ENCODE measurements at regions not wholly inside any gene's neighbourhood (a gene's known extent, or its start where the extent isn't known, plus 50 kb on each side); places are given as distances from the start of the nearest gene placed in this dataset.
"Not testable (repeated sequence)": the region's sequence is repeated elsewhere in the genome, so short reads cannot be mapped to it uniquely, and the experiment has no call there.

- DNase-seq (ENCODE audit: extremely low spot score, insufficient read length, low read depth) (no peak), FAIRE-seq (no peak)
These were observed 515.5 kb upstream of the SEMA3D start for GRCh38 chr7:85702348-85702747.

- no peak for DNase-seq (ENCODE audit: extremely low spot score, insufficient read length, low read depth)
- FAIRE-seq = no peak
These were observed 512.6 kb upstream of the SEMA3D start for GRCh38 chr7:85699482-85699881.

- FAIRE-seq = no peak
- no peak for DNase-seq (ENCODE audit: extremely low spot score, insufficient read length, low read depth)
These were observed 508.7 kb upstream of the SEMA3D start for GRCh38 chr7:85695533-85695932.

- FAIRE-seq (no peak), DNase-seq (ENCODE audit: extremely low spot score, insufficient read length, low read depth) (no peak)
These were observed 508.2 kb upstream of the SEMA3D start for GRCh38 chr7:85695041-85695440.

- FAIRE-seq = no peak
These were observed 506.5 kb upstream of the SEMA3D start for GRCh38 chr7:85693326-85693725.

GRCh38 chr7:85688712-85689111 is 501.9 kb upstream of the SEMA3D start:
- DNase-seq (ENCODE audit: extremely low spot score, insufficient read length, low read depth) (no peak), FAIRE-seq (no peak)

More at GRCh38 chr7:85693326-85693725, 506.5 kb upstream of the SEMA3D start:
- no peak for DNase-seq (ENCODE audit: extremely low spot score, insufficient read length, low read depth)

- no peak for FAIRE-seq
- no peak for DNase-seq (ENCODE audit: extremely low spot score, insufficient read length, low read depth)
These were observed 499.7 kb upstream of the SEMA3D start for GRCh38 chr7:85686401-85687181.

GRCh38 chr7:85685901-85686300 is 499.0 kb upstream of the SEMA3D start:
- FAIRE-seq (no peak), DNase-seq (ENCODE audit: extremely low spot score, insufficient read length, low read depth) (no peak)

GRCh38 chr7:85682833-85683620 is 496.2 kb upstream of the SEMA3D start:
- DNase-seq (ENCODE audit: extremely low spot score, insufficient read length, low read depth) (no peak), FAIRE-seq (no peak)

GRCh38 chr7:85681241-85681640 is 494.4 kb upstream of the SEMA3D start:
- DNase-seq (ENCODE audit: extremely low spot score, insufficient read length, low read depth) = no peak
- FAIRE-seq = no peak

GRCh38 chr7:85675093-85675492 is 488.2 kb upstream of the SEMA3D start:
- not testable (repeated sequence) for DNase-seq (ENCODE audit: extremely low spot score, insufficient read length, low read depth); FAIRE-seq

- DNase-seq (ENCODE audit: extremely low spot score, insufficient read length, low read depth) (no peak), FAIRE-seq (no peak)
These were observed 487.0 kb upstream of the SEMA3D start for GRCh38 chr7:85673876-85674275.

- no peak for FAIRE-seq
These were observed 482.4 kb upstream of the SEMA3D start for GRCh38 chr7:85669225-85669624.

GRCh38 chr7:85664341-85664740 is 477.5 kb upstream of the SEMA3D start:
- DNase-seq (ENCODE audit: extremely low spot score, insufficient read length, low read depth) = no peak
- FAIRE-seq = no peak

More at GRCh38 chr7:85669225-85669624, 482.4 kb upstream of the SEMA3D start:
- no peak for DNase-seq (ENCODE audit: extremely low spot score, insufficient read length, low read depth)

GRCh38 chr7:85659364-85659763 is 472.5 kb upstream of the SEMA3D start:
- no peak for DNase-seq (ENCODE audit: extremely low spot score, insufficient read length, low read depth)
- no peak for FAIRE-seq

GRCh38 chr7:85655252-85655651 is 468.4 kb upstream of the SEMA3D start:
- no peak for DNase-seq (ENCODE audit: extremely low spot score, insufficient read length, low read depth)
- no peak for FAIRE-seq

GRCh38 chr7:85644272-85644671 is 457.4 kb upstream of the SEMA3D start:
- no peak for FAIRE-seq
- DNase-seq (ENCODE audit: extremely low spot score, insufficient read length, low read depth) = no peak

- DNase-seq (ENCODE audit: extremely low spot score, insufficient read length, low read depth) = no peak
- FAIRE-seq = no peak
These were observed 454.5 kb upstream of the SEMA3D start for GRCh38 chr7:85641331-85641730.

- FAIRE-seq (no peak), DNase-seq (ENCODE audit: extremely low spot score, insufficient read length, low read depth) (no peak)
These were observed 451.5 kb upstream of the SEMA3D start for GRCh38 chr7:85638394-85638793.

- DNase-seq (ENCODE audit: extremely low spot score, insufficient read length, low read depth) (no peak), FAIRE-seq (no peak)
These were observed 448.1 kb upstream of the SEMA3D start for GRCh38 chr7:85634951-85635350.

GRCh38 chr7:85630904-85631600 is 444.2 kb upstream of the SEMA3D start:
- FAIRE-seq (no peak), DNase-seq (ENCODE audit: extremely low spot score, insufficient read length, low read depth) (no peak)
